Left lung (tissue), 4 donors: ENCODE measurements at regions not wholly inside any gene's neighbourhood (a gene's known extent, or its start where the extent isn't known, plus 50 kb on each side); places are given as distances from the start of the nearest gene placed in this dataset.

ENCODE experiments used
- ATAC-seq: fragments of 200-7000 bp; cut with Tn5 transposase; one replicate; pipeline ENCODE4 v1.9.1; 2020; ENCODE audit warnings: moderate library complexity
- DNase-seq, 4 donors: peaks; one replicate each; pipeline ENCODE4 v3.0.0-alpha.2; 2013 to 2020
- H3K27ac ChIP-seq, 2 donors: fragments of 200-600 bp; sonication (generic) in 1 of 2; one replicate each; pipeline versions ENCODE4 v1.5.0 to v1.8.0; 2020 to 2021
- H3K27me3 ChIP-seq, 2 donors: fragments of 200-600 bp; sonication (generic) in 1 of 2; one replicate each; pipeline versions ENCODE4 v1.5.0 to v1.8.0; 2020 to 2021
- H3K36me3 ChIP-seq, 2 donors: fragments of 200-600 bp; sonication (generic) in 1 of 2; one replicate each; pipeline versions ENCODE4 v1.5.0 to v1.8.0; 2020 to 2021
- H3K4me1 ChIP-seq, 2 donors: fragments of 200-600 bp; one replicate each; pipeline ENCODE4 v1.8.0; 2021
- H3K4me3 ChIP-seq, 2 donors: fragments of 200-600 bp; sonication (generic) in 1 of 2; one replicate each; pipeline versions ENCODE4 v1.5.0 to v1.8.0; 2020 to 2021; ENCODE audit warnings: mild to moderate bottlenecking in 1 of 2
- H3K9me3 ChIP-seq, 2 donors: fragments of 200-600 bp; sonication (generic) in 1 of 2; one replicate each; pipeline versions ENCODE4 v1.5.0 to v1.8.0; 2020 to 2021
- intact Hi-C, 2 donors: fragments of 100-400 bp; cut with DNase I; formaldehyde crosslinking; loops; one replicate each; pipeline versions ENCODE4 v1.11.2 to v1.14.2; 2022
- TF ChIP-seq, protein P1 (sequence below), 2 donors: fragments of 200-600 bp; sonication (generic) in 1 of 2; IDR thresholded peaks; one replicate each; pipeline versions ENCODE4 v1.5.0 to v1.8.0; 2021; ENCODE audit warnings: antibody characterized with exemption in 2 of 2
- donor health status: DM: no; HTN: yes; CAD: no.
- donor health status: DM: no; HTN: no; CAD: no.

DNA sequence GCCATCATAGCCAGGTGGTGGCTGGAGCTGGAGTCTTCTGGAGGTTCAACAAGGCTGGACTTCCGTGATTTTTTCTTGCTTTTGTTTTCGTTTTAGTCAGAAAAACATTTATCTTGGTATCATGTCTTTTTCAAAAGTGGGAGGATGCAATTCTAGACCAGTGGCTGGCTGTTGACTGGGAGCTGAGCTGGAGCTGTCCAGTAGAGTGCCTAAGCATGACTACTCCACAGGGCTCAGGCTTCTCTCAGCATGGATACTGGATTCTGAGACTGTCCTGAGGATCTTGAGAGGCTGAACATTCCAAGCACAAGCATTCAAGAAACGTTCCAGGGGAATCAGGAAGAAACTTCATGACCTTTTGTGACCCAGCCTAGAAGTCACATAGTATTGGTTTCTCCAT, 598.1 kb downstream of the MID1IP1 start:
- H3K27me3 ChIP-seq, result no peaks in the 10 kb centered on the region
- DNase-seq (no peak), ATAC-seq (peak; percentile 35)
- H3K36me3 ChIP-seq, result no peaks in the 10 kb centered on the region
- no peaks in the 10 kb centered on the region for H3K4me1 ChIP-seq
- intact Hi-C loops, result no loop called here
- H3K9me3 ChIP-seq, result no peaks in the 10 kb centered on the region
- TF ChIP-seq, protein P1, sequence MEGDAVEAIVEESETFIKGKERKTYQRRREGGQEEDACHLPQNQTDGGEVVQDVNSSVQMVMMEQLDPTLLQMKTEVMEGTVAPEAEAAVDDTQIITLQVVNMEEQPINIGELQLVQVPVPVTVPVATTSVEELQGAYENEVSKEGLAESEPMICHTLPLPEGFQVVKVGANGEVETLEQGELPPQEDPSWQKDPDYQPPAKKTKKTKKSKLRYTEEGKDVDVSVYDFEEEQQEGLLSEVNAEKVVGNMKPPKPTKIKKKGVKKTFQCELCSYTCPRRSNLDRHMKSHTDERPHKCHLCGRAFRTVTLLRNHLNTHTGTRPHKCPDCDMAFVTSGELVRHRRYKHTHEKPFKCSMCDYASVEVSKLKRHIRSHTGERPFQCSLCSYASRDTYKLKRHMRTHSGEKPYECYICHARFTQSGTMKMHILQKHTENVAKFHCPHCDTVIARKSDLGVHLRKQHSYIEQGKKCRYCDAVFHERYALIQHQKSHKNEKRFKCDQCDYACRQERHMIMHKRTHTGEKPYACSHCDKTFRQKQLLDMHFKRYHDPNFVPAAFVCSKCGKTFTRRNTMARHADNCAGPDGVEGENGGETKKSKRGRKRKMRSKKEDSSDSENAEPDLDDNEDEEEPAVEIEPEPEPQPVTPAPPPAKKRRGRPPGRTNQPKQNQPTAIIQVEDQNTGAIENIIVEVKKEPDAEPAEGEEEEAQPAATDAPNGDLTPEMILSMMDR (IDR thresholded peaks at IDR 0.05), result no peak
- no peak overlapping the region for H3K27ac ChIP-seq
- H3K4me3 ChIP-seq, result no peak overlapping the region

DNA sequence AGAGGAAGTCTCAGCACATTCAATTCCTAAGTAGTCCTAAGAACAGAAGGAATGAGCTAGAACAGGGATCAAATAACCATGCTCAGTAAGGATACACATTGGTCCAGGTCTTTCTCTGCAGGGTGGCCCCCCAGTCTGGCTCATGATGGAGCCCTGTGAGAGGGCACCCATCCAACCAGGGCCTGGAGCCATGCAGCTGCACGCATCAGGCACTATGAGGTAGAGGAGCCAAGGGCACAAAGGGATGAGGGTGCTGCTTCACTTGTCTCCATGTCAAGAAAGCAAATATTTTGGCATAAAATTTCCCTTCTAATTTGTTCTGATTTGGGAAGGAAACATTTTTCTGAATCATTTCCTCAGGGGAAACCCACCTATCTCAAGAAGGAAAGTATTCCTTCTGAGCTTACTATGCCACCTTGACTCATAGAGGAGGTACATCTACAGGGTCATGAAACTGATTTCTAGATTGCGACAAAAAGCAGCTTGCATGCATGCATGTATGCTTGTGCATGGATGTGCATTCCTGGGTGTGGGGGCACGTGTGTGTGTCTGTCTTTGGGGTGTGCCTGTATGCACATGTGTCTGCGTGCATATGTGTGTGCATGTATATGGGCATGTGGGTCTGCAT, 600.3 kb downstream of the MID1IP1 start:
- no peaks in the 10 kb centered on the region for H3K27me3 ChIP-seq
- TF ChIP-seq, protein P1 (IDR thresholded peaks at IDR 0.05), result no peak
- intact Hi-C loops, result no loop called here
- no peaks in the 10 kb centered on the region for H3K36me3 ChIP-seq
- ATAC-seq (no peak), DNase-seq (no peak)
- no peak overlapping the region for H3K4me3 ChIP-seq
- no peak overlapping the region for H3K27ac ChIP-seq
- no peaks in the 10 kb centered on the region for H3K4me1 ChIP-seq
- no peaks in the 10 kb centered on the region for H3K9me3 ChIP-seq

- DNase-seq, result no peak
- no peaks in the 10 kb centered on the region for H3K36me3 ChIP-seq
- H3K4me3 ChIP-seq, result no peak overlapping the region
- no peak for ATAC-seq
- H3K9me3 ChIP-seq, result no peaks in the 10 kb centered on the region
- no peaks in the 10 kb centered on the region for H3K27me3 ChIP-seq
- no peak overlapping the region for H3K27ac ChIP-seq
- TF ChIP-seq, protein P1 (IDR thresholded peaks at IDR 0.05), result no peak
- H3K4me1 ChIP-seq, result no peaks in the 10 kb centered on the region
- intact Hi-C loops, result no loop called here
These were observed 600.9 kb downstream of the MID1IP1 start for GRCh38 chrX:39402158-39402557.

GRCh38 chrX:39406799-39407198, 605.5 kb downstream of the MID1IP1 start:
- Histone ChIP-seq H3K27me3 (no peaks in the 10 kb centered on the region), H3K9me3 (no peaks in the 10 kb centered on the region), H3K4me3 (no peak overlapping the region), H3K4me1 (no peaks in the 10 kb centered on the region), H3K27ac (no peak overlapping the region), H3K36me3 (no peaks in the 10 kb centered on the region)
- intact Hi-C loops, result no loop called here
- DNase-seq (no peak), ATAC-seq (no peak)
- TF ChIP-seq, protein P1 (IDR thresholded peaks at IDR 0.05), result no peak

DNA sequence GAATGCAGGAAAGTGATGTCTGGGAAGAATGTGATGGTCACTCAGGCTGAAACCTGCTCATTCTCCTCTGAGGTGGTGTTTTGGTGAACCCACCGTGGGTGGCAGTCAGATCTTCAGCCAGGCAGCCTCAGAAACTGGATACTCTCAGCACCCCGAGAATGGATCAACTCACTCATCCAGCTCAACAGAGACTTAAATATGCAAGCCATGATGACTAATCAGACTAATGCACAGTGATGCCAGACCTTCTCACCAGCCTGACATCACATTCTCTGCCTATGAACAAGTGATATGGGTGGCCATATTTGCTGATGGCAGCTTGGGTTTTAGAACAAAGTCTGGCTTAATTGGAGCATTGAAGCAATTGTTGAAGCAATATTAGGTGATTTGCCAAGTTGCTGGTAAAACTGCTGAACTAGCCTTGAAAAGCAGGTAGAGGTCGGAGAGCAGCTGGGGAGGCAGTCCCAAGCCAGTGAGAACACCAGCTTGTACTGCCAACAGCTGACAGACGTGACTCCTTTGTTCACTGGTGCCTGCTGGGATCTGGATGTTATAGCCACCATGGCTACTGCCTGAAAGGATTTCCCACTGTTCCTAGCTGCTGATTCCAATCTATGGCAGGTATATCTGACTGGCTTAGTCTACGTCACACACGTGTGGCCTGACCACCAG, 608.1 kb downstream of the MID1IP1 start:
- Histone ChIP-seq H3K36me3 (no peaks in the 10 kb centered on the region), H3K9me3 (no peaks in the 10 kb centered on the region), H3K27me3 (no peaks in the 10 kb centered on the region), H3K4me1 (no peaks in the 10 kb centered on the region), H3K27ac (no peak overlapping the region), H3K4me3 (no peak overlapping the region)
- ATAC-seq, result no peak
- no peak for DNase-seq
- TF ChIP-seq, protein P1 (IDR thresholded peaks at IDR 0.05), result no peak
- intact Hi-C loops, result no loop called here
